ENCODE measurements at regions not wholly inside any gene's neighbourhood (a gene's known extent, or its start where the extent isn't known, plus 50 kb on each side); places are given as distances from the start of the nearest gene placed in this dataset.

DNA sequence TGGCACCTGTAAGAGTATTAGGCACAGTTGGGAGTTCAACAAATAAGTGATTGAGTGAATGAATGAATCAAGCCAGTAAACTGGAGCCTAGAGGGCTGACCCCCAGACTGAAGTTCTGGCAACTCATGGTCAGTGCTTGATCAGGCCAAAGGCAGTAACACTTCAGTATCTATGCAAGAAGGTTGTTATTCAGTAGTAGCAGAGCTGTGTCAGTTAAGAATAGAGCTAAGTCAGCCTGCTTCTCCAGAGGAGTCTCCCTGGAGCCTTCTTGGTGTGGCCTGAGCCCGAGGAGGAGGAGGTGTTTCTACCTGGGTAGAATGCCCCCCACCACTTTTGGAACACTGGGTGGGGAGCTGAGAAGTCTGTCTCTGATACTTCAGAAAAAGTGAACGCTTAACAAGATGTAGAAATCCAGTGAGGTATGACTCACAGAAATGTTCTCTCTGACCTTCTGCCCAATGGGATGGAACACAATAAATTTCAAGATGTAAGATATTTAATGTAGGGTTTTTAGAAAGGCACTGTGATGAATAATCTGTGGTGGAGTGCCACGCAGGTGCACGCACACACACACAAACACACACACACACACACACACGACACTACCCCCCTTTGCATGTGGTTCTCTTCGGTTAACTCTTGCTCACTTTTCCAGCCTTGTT is 219.9 kb downstream of the HIPK3 start:
- no peak overlapping the region for H3K4me3 Mint-ChIP-seq
- POLR2A ChIA-PET = no interaction called here
- ATAC-seq (ENCODE audit: low read depth) (no peak), DNase-seq (no peak)
- H3K27ac Mint-ChIP-seq = no peak overlapping the region
- no peaks in the 10 kb centered on the region for H3K36me3 Mint-ChIP-seq
- H3K9me3 Mint-ChIP-seq = no peaks in the 10 kb centered on the region
- H3K4me1 Mint-ChIP-seq = no peaks in the 10 kb centered on the region
- no peaks in the 10 kb centered on the region for H3K27me3 Mint-ChIP-seq

DNA sequence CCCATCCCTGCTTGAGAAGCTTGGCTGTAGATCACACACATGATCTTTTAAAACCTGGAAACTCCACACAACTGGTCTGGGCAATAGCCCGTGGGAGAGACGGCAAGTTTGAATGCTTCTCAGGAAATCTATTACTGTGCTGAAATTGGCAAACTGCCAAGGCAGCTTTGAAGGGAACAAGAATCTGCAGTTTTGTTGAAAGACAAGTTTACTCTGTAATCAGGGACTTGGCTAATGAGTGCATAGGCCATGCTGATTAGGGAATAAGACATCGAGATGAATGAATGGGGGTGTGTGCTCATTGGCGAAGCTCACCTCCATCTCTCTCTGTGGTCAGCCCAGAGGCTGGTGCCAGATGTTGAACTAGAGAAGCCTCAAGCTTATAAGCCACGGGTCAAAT is 218.8 kb downstream of the HIPK3 start:
- Mint-ChIP-seq H3K27ac (no peak overlapping the region), H3K4me1 (no peaks in the 10 kb centered on the region), H3K9me3 (no peaks in the 10 kb centered on the region), H3K4me3 (no peak overlapping the region), H3K27me3 (peaks cover 3% of the 10 kb centered on the region), H3K36me3 (no peaks in the 10 kb centered on the region)
- ATAC-seq (ENCODE audit: low read depth) (no peak), DNase-seq (no peak)
- POLR2A ChIA-PET = no interaction called here

DNA sequence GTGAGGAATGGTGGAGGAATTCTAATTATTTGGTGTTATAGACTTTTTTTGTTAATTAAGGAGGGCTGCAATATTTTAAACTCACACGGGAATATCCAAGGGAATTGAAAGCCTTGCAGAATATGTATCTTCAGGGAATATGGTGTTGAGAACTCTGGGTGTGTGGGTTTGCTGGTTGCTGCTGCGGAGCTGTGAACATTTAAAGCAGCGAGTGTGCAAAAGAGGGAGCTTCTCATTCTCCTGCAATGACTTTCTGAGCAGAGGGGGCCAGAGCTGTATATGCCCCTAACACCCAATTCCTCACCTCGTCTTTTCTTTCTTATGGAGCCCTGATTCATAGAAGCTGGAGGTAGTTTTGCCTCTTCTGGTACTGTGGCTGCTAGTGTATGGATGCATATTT is 217.7 kb downstream of the HIPK3 start:
- no peaks in the 10 kb centered on the region for H3K9me3 Mint-ChIP-seq
- H3K4me1 Mint-ChIP-seq = no peaks in the 10 kb centered on the region
- no peaks in the 10 kb centered on the region for H3K36me3 Mint-ChIP-seq
- no peak overlapping the region for H3K4me3 Mint-ChIP-seq
- peaks cover 5% of the 10 kb centered on the region for H3K27me3 Mint-ChIP-seq
- POLR2A ChIA-PET = no interaction called here
- no peak overlapping the region for H3K27ac Mint-ChIP-seq
- DNase-seq (no peak), ATAC-seq (ENCODE audit: low read depth) (no peak)

DNA sequence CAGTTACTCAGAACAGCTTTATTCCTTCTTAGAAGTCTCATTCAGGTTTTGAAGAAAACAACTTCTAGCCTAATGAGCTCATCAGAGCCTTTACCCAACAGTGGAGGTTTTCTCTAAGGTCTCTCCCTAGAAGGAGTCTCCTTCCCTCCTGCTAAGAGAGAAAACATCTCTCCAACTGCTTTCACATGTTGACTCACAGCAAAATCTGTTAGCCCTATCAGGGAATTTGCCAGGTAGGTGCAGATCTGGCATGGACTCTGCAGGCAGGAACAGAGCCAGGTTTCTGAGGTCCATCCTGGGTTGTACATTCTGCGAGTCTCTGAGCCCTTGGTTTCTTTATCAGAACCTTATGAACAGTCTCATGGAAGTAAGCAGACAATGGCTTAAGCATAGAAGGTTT is 214.4 kb downstream of the HIPK3 start:
- peaks cover 8% of the 10 kb centered on the region for H3K27me3 Mint-ChIP-seq
- H3K4me3 Mint-ChIP-seq = no peak overlapping the region
- no peak for DNase-seq
- ATAC-seq (ENCODE audit: low read depth) = no peak
- no peak overlapping the region for H3K27ac Mint-ChIP-seq
- POLR2A ChIA-PET = no interaction called here
- no peaks in the 10 kb centered on the region for H3K9me3 Mint-ChIP-seq
- H3K36me3 Mint-ChIP-seq = no peaks in the 10 kb centered on the region
- H3K4me1 Mint-ChIP-seq = no peaks in the 10 kb centered on the region

DNA sequence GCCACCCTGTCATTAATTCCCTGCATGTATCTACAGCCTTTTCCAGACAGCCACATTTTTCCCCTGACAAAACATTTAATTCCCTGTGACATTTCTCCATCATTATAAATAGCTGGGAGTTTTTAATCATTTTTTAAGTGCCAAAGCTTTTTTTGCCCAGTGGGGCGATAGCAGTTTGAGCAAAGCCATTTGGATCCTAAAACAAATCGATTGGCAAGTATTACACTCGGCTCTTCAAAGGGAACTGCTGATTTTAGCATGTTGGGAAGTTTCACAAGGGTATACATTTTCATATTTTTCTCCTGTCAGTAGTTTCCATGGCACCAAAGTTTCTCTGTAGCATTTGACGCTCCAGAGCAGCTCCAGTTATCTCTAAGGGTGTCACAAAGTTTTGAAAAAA is 210.8 kb downstream of the HIPK3 start:
- no peak for DNase-seq
- Mint-ChIP-seq H3K27ac (no peak overlapping the region), H3K4me3 (no peak overlapping the region), H3K9me3 (no peaks in the 10 kb centered on the region), H3K27me3 (peaks cover 18% of the 10 kb centered on the region), H3K4me1 (no peaks in the 10 kb centered on the region), H3K36me3 (no peaks in the 10 kb centered on the region)
- no peak for ATAC-seq (ENCODE audit: low read depth)
- POLR2A ChIA-PET = no interaction called here

DNA sequence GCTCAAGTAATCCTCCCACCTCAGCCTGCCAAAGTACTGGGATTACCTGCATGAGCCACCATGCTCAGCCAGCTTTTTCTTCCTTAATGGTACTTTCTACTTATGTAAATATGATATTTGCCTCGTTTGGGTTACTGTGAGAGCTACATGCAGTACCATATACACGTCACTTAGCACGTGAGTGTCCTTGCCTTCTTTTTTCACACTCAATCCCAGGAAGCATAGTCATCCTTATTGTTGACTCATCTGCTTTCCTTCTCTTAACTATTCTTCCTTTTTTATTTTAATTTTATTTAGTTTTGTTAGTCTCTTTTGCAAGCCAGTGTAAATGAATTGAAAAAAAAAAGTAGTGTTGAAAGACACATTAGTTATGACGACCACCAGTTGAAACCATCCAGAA is 205.9 kb downstream of the HIPK3 start:
- Mint-ChIP-seq H3K4me3 (no peak overlapping the region), H3K27me3 (peaks cover 13% of the 10 kb centered on the region)

DNA sequence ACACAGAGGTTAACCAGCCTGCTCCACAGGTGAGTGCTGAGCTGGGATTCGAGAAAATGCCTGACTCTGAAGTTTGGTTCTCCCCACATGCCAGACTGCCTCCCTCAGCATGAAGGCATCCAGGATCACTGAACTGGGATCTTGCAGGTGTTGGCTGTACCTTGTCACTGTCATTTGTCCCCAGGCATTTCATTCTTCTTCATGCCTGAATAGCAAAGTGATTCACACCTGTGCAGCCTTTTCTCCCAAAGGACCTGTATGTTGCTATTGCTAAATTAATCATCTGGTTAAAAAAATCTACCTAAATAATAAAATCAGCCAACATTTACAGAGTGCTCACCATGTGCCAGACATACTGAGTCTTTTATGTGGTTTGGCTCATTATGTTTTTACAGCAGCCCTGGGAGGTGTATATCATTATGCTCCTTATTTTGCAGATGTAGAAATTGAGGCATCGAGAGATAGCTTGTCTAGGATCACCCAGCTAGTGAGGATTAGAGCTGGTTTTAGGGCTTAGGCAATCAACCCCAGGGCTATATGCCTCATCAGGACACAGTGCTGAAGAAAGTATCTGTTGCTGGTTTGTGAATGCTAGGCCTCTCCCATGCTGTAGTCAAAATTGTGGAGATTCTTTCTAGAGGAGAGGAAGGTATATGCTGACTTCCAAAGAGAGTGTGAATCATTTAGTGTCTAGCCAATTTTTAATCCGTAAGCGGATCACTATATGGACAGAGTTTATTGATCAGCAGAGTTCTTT is 204.4 kb downstream of the HIPK3 start:
- no peaks in the 10 kb centered on the region for H3K36me3 Mint-ChIP-seq
- H3K4me3 Mint-ChIP-seq = no peak overlapping the region
- ATAC-seq (ENCODE audit: low read depth) = no peak
- POLR2A ChIA-PET = no interaction called here
- no peak overlapping the region for H3K27ac Mint-ChIP-seq
- peaks cover 13% of the 10 kb centered on the region for H3K27me3 Mint-ChIP-seq
- no peak for DNase-seq
- H3K4me1 Mint-ChIP-seq = no peaks in the 10 kb centered on the region
- no peaks in the 10 kb centered on the region for H3K9me3 Mint-ChIP-seq

More for the DNA sequence above, 205.9 kb downstream of the HIPK3 start:
- H3K9me3 Mint-ChIP-seq = no peaks in the 10 kb centered on the region
- DNase-seq (no peak), ATAC-seq (ENCODE audit: low read depth) (no peak)
- H3K27ac Mint-ChIP-seq = no peak overlapping the region
- POLR2A ChIA-PET = no interaction called here
- no peaks in the 10 kb centered on the region for H3K4me1 Mint-ChIP-seq
- H3K36me3 Mint-ChIP-seq = no peaks in the 10 kb centered on the region

DNA sequence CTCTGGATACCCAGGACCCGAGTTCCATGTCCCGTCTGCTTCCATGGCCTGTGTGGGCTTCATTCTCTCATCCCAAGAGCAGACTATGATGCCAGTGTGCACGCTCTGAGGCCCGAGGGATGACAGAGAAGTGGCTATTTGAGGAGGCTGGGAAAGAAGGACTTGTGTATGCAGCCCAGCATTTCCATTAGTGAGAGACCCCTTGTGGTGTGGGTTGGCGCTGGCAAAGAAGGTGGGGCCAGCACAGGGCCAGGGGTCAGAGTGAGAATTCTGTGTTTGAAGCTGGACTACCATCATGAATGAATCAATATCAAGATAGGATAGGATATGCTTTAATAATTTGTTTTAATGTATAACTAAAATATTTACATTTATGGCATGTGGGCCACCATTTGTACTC is 200.8 kb downstream of the HIPK3 start:
- Mint-ChIP-seq H3K36me3 (no peaks in the 10 kb centered on the region), H3K9me3 (no peaks in the 10 kb centered on the region), H3K4me3 (no peak overlapping the region), H3K27ac (no peak overlapping the region), H3K27me3 (peaks cover 4% of the 10 kb centered on the region), H3K4me1 (no peaks in the 10 kb centered on the region)
- POLR2A ChIA-PET = no interaction called here
- ATAC-seq (ENCODE audit: low read depth) = no peak
- no peak for DNase-seq

DNA sequence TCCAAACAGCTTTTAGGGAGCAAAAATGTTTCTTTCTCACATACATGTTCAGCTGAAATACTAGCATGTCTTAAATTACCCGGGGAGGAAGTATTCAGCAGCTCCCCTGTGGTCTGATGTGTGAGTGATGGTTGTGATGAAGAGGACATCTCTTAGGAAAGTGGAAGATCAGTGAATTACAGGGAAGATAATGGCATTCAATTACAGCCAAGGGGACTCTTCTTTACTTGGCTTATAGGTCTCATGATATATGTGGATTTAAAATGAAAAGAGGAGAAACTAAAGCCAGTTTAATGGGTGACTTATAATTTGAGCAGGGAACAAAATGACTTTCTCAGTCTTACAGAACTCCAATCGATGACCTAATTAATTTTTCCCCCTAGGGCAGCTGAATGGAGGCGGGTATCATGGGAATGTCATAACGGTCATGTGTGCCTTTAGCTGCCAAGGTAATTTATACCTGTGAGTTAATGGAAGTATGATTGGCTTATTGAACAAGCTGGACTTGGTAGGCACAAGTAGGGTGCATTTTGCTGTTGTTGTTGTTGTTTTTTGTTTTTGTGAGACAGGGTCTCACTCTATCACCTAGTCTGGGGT is 198.8 kb downstream of the HIPK3 start:
- no peak overlapping the region for H3K4me3 Mint-ChIP-seq
- H3K27ac Mint-ChIP-seq = no peak overlapping the region
- no peaks in the 10 kb centered on the region for H3K4me1 Mint-ChIP-seq
- DNase-seq (no peak), ATAC-seq (ENCODE audit: low read depth) (no peak)
- POLR2A ChIA-PET = no interaction called here
- peaks cover 6% of the 10 kb centered on the region for H3K27me3 Mint-ChIP-seq
- H3K9me3 Mint-ChIP-seq = no peaks in the 10 kb centered on the region
- no peaks in the 10 kb centered on the region for H3K36me3 Mint-ChIP-seq

DNA sequence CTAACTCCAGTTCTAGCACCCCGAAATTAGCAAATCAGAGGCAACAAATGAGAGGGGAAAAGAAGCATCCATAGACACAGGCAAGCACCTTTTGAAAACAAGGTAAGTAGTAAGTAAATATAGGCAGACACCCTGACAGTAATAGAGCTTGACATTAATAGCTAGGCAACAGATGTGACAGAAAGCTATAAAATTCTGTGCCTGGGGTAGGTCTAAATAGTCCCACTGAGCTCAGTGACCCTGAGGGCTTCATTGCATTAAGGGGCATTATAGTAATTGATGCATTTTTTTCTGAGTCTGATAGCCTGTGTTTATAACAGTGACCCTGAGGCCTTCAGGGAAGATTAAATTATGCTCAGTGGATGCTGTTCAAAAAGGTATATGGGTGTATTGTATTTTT is 197.1 kb downstream of the HIPK3 start:
- ATAC-seq (ENCODE audit: low read depth) = no peak
- no peak for DNase-seq
- no peaks in the 10 kb centered on the region for H3K36me3 Mint-ChIP-seq
- H3K4me1 Mint-ChIP-seq = no peaks in the 10 kb centered on the region
- POLR2A ChIA-PET = no interaction called here
- H3K27ac Mint-ChIP-seq = no peak overlapping the region
- no peaks in the 10 kb centered on the region for H3K9me3 Mint-ChIP-seq
- H3K27me3 Mint-ChIP-seq = peaks cover 6% of the 10 kb centered on the region
- H3K4me3 Mint-ChIP-seq = no peak overlapping the region

DNA sequence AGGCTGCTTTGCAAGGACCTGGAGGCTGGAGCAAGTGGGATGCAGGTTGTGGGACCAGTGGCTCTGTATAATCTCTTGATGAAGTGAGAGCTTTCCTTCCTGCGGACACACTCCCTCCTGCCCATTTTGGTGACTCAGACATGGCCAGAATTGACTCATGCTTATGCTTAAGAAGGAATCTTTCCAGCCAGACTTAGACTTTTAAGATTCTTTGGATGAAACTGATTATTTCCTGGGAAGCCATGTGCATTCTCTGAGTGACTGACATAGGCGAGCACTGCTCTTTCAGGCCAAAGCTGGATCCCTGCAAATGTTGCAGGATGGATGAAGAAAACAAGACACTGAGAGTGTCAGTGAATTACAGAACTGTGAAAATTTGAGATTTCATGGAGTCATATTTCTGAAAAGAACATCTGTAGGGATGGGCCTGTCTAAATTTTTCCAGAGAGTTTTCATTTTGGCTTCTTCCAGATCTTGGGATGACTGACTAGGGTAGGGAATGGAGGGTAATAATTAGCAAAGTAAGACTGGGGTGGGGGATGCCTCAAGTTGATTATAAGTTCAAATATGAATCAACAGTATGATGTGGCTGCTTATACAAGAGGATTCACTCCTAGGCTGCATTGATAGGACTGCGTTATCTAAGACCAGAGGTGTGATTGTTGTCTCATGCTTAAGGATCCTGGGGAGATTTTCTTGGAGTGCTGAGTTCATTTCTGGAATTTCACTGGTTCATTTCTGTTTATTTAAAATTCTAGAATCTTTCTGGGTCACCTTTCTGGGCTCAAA is 195.8 kb downstream of the HIPK3 start:
- DNase-seq (no peak), ATAC-seq (ENCODE audit: low read depth) (no peak)
- Mint-ChIP-seq H3K36me3 (no peaks in the 10 kb centered on the region), H3K27ac (peak overlapping the region; percentile 40), H3K27me3 (peaks cover 9% of the 10 kb centered on the region), H3K4me1 (no peaks in the 10 kb centered on the region), H3K9me3 (no peaks in the 10 kb centered on the region), H3K4me3 (no peak overlapping the region)
- POLR2A ChIA-PET = no interaction called here

DNA sequence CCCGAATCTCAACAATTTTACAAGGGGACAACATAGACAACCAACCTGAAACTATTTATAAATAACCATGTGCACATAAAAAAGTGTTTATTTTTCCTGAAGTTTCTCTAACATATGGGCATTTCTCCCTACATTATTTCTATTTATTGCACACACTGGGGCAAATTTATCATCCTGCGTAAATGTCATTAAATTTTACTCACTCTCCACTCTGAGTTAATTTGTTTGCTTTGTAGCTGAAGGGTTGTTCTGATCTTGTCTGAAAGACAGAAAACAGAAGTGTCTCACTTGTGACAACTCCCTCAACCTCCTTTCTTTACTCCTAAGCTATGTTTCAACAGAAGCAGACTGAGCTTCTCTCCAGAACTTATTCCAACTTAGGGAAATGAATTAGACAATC is 194.2 kb downstream of the HIPK3 start:
- Mint-ChIP-seq H3K4me1 (no peaks in the 10 kb centered on the region), H3K9me3 (no peaks in the 10 kb centered on the region)
- POLR2A ChIA-PET = no interaction called here

DNA sequence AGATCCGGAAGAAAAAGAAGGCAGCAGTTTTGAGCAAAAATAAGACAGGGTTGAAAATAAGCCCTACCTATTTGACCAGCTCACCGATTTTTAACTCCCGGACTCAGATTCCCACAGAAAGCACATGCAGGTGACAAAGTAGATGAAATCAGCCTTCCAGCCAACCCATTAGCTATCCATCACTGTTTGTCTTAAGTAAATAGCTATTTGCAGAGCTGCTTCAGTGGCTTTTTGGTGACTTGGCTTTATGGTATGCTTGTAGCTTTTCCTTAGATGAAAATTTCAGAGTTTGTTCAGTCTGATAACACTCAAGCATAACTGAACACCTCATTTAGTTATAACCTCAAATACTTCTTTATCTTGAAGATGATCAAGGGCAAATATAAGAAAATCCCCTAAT is 192.6 kb downstream of the HIPK3 start:
- H3K4me1 Mint-ChIP-seq = peaks cover 5% of the 10 kb centered on the region
- H3K4me3 Mint-ChIP-seq = no peak overlapping the region
- H3K27me3 Mint-ChIP-seq = peaks cover 9% of the 10 kb centered on the region
- POLR2A ChIA-PET = no interaction called here
- ATAC-seq (ENCODE audit: low read depth) (no peak), DNase-seq (no peak)
- H3K36me3 Mint-ChIP-seq = peaks cover 3% of the 10 kb centered on the region
- H3K9me3 Mint-ChIP-seq = peaks cover 5% of the 10 kb centered on the region
- H3K27ac Mint-ChIP-seq = no peak overlapping the region

More for the DNA sequence above, 194.2 kb downstream of the HIPK3 start:
- H3K4me3 Mint-ChIP-seq = no peak overlapping the region
- DNase-seq = no peak
- no peak for ATAC-seq (ENCODE audit: low read depth)
- no peak overlapping the region for H3K27ac Mint-ChIP-seq
- peaks cover 9% of the 10 kb centered on the region for H3K27me3 Mint-ChIP-seq
- no peaks in the 10 kb centered on the region for H3K36me3 Mint-ChIP-seq
